Mammary epithelial cell (primary cell): ENCODE measurements at regions not wholly inside any gene's neighbourhood (a gene's known extent, or its start where the extent isn't known, plus 50 kb on each side); places are given as distances from the start of the nearest gene placed in this dataset.

Source experiments
- CTCF ChIP-seq, 2 donors: IDR thresholded peaks in 1 of 2; conservative IDR thresholded peaks in 1 of 2; 2 replicates each; pipeline ENCODE4 v1.5.1; 2011 to 2012; ENCODE audit warnings: inconsistent platforms in 2 of 2, low read length in 2 of 2, mild to moderate bottlenecking in 2 of 2, control low read depth in 1 of 2, low read depth in 1 of 2; ENCODE audit not compliant: insufficient read depth in 1 of 2; ENCODE audit errors: extremely low read depth in 1 of 2
- EZH2 ChIP-seq: IDR thresholded peaks from 2 replicates; pipeline ENCODE4 v1.6.1; 2012; ENCODE audit warnings: low read length, inconsistent platforms, borderline replicate concordance

GRCh38 chr2:236334122-236334876 lies 70.1 kb upstream of the ASB18 start:
- TF ChIP-seq CTCF (conservative IDR thresholded peaks at IDR 0.05 in 1 of 2, IDR thresholded peaks at IDR 0.05 in 1 of 2; ENCODE audit: extremely low read depth in 1 of 2, insufficient read depth in 1 of 2, low read depth in 1 of 2, low read length in 2 of 2) (no peak), EZH2 (no peak)
